ENCODE measurements at regions not wholly inside any gene's neighbourhood (a gene's known extent, or its start where the extent isn't known, plus 50 kb on each side); places are given as distances from the start of the nearest gene placed in this dataset.

DNA sequence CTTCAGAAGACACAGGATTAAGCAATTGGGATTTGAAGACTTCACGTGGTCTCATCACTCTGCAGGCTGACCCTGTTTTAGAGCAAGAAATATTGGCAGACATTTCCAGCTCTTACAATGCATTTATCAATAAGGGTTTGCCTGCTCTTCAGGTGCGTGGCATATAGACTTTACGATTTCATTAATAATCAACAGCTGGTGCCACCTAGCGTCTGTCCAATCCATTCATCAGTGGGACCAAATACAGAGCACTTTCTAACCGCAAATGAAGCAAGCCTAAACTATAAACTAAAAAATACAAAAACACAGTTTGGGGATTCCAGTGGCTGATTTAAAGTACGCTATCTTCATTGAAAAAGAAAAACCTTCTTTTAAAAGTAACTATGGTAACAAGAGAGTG lies 125.4 kb upstream of the DMD start:
- TF ChIP-seq RAD21 (conservative IDR thresholded peaks at IDR 0.05 in 1 of 2, IDR thresholded peaks at IDR 0.05 in 1 of 2), result 0 out of 5 replicates have a peak, but pooled peaks have one; percentile 15 to 20
- TF ChIP-seq ZC3H11A (IDR thresholded peaks at IDR 0.05), result no peak
- FAIRE-seq, result peak; percentile 80
- ChIA-PET POLR2A (no interaction called here), CTCF (no interaction called here)
- 3% methylated on average over 6 of the region's 6 CpGs for WGBS (ENCODE audit: missing lambda C conversion rate)
- Histone ChIP-seq H3K4me2 (no peak overlapping the region), H3K4me3 (no peak overlapping the region), H3K9me3 (no peaks in the 10 kb centered on the region), H3K4me1 (no peaks in the 10 kb centered on the region), H3K27ac (no peak overlapping the region)
- ATAC-seq, result 0 out of 6 replicates have a peak, but pooled peaks of 1 of the 2 experiments have one; percentile 43
- peak in 1 of 2 experiments; percentile 6 for DNase-seq (ENCODE audit: low read depth in 1 of 2, low spot score in 1 of 2)

DNA sequence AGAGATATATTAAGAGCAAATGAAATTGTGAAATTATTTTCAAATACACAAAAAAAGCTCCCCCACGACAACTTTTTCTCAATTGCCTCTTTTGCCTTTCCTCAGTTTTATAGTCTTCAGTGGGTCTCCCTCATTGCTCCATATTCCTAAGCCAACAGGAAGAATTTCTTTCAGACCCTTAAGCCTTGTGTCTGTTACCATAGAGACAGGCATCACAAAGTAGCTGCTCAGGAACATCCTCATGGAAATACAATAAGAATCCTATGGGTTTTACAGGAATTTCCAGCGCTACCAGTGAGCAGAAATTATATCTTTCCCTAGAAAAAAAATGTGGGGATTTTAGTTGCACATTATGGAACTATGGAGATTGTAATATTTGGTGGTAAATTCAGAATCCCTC lies 121.9 kb upstream of the DMD start:
- ChIA-PET POLR2A (no interaction called here), CTCF (no interaction called here)
- ATAC-seq (no peak), FAIRE-seq (no peak), DNase-seq (ENCODE audit: low read depth in 1 of 2, low spot score in 1 of 2) (no peak)
- Histone ChIP-seq H3K9me3 (no peaks in the 10 kb centered on the region), H3K27ac (no peak overlapping the region), H3K4me2 (no peak overlapping the region), H3K4me3 (no peak overlapping the region), H3K4me1 (no peaks in the 10 kb centered on the region)
- TF ChIP-seq EHF (CRISPR knock-in tag; IDR thresholded peaks at IDR 0.05) (no peak), HOXA7 (CRISPR knock-in tag; IDR thresholded peaks at IDR 0.05) (no peak), RARB (CRISPR knock-in tag; IDR thresholded peaks at IDR 0.05) (no peak), HMGXB4 (CRISPR knock-in tag; IDR thresholded peaks at IDR 0.05; ENCODE audit: borderline replicate concordance) (no peak), RCOR1 (IDR thresholded peaks at IDR 0.05; ENCODE audit: low read depth, low read length) (no peak), NPAS2 (CRISPR knock-in tag; IDR thresholded peaks at IDR 0.05; ENCODE audit: borderline replicate concordance) (no peak), TP53 (CRISPR knock-in tag; IDR thresholded peaks at IDR 0.05) (no peak), RNF2 (IDR thresholded peaks at IDR 0.05; ENCODE audit: borderline replicate concordance, low read depth) (no peak), JUN (IDR thresholded peaks at IDR 0.05) (no peak), KDM1A (IDR thresholded peaks at IDR 0.05; ENCODE audit: low read depth) (no peak), KDM5A (IDR thresholded peaks at IDR 0.05) (no peak), JUNB (IDR thresholded peaks at IDR 0.05) (no peak), MAX (IDR thresholded peaks at IDR 0.05) (no peak), CEBPB (IDR thresholded peaks at IDR 0.05) (no peak), EHMT2 (IDR thresholded peaks at IDR 0.05; ENCODE audit: low read depth) (no peak), RAD21 (conservative IDR thresholded peaks at IDR 0.05 in 1 of 2, IDR thresholded peaks at IDR 0.05 in 1 of 2) (no peak)
- TF ChIP-seq, protein P1, sequence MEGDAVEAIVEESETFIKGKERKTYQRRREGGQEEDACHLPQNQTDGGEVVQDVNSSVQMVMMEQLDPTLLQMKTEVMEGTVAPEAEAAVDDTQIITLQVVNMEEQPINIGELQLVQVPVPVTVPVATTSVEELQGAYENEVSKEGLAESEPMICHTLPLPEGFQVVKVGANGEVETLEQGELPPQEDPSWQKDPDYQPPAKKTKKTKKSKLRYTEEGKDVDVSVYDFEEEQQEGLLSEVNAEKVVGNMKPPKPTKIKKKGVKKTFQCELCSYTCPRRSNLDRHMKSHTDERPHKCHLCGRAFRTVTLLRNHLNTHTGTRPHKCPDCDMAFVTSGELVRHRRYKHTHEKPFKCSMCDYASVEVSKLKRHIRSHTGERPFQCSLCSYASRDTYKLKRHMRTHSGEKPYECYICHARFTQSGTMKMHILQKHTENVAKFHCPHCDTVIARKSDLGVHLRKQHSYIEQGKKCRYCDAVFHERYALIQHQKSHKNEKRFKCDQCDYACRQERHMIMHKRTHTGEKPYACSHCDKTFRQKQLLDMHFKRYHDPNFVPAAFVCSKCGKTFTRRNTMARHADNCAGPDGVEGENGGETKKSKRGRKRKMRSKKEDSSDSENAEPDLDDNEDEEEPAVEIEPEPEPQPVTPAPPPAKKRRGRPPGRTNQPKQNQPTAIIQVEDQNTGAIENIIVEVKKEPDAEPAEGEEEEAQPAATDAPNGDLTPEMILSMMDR (IDR thresholded peaks at IDR 0.05), result no peak
- WGBS (ENCODE audit: missing lambda C conversion rate), result 0% methylated on average over 2 of the region's 2 CpGs

- POLR2A ChIA-PET, result no interaction called here
- ATAC-seq, result no peak
- FAIRE-seq, result no peak
- Histone ChIP-seq H3K4me1 (no peaks in the 10 kb centered on the region), H3K4me3 (no peak overlapping the region), H3K4me2 (no peak overlapping the region), H3K9me3 (no peaks in the 10 kb centered on the region), H3K27ac (no peak overlapping the region)
- 12% methylated on average over 3 of the region's 3 CpGs for WGBS (ENCODE audit: missing lambda C conversion rate)
- no peak for DNase-seq (ENCODE audit: low read depth in 1 of 2, low spot score in 1 of 2)
- CTCF ChIA-PET, result no interaction called here
- TF ChIP-seq E2F6 (IDR thresholded peaks at IDR 0.05; ENCODE audit: borderline replicate concordance, low read depth), result no peak
- TF ChIP-seq, protein P2, sequence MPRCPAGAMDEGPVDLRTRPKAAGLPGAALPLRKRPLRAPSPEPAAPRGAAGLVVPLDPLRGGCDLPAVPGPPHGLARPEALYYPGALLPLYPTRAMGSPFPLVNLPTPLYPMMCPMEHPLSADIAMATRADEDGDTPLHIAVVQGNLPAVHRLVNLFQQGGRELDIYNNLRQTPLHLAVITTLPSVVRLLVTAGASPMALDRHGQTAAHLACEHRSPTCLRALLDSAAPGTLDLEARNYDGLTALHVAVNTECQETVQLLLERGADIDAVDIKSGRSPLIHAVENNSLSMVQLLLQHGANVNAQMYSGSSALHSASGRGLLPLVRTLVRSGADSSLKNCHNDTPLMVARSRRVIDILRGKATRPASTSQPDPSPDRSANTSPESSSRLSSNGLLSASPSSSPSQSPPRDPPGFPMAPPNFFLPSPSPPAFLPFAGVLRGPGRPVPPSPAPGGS (IDR thresholded peaks at IDR 0.05), result no peak
- no peak for TF ChIP-seq FOSL2 (IDR thresholded peaks at IDR 0.05)
- TF ChIP-seq FOSL2 (CRISPR knock-in tag; IDR thresholded peaks at IDR 0.05), result no peak
- TF ChIP-seq BHLHE40 (IDR thresholded peaks at IDR 0.05; ENCODE audit: low read depth, low read length), result no peak
- no peak for TF ChIP-seq ELK1 (IDR thresholded peaks at IDR 0.05; ENCODE audit: low read depth, low read length)
- no peak for TF ChIP-seq FOXS1 (CRISPR knock-in tag; IDR thresholded peaks at IDR 0.05)
- TF ChIP-seq SREBF2 (IDR thresholded peaks at IDR 0.05), result no peak
- no peak for TF ChIP-seq ZNF302 (CRISPR knock-in tag; IDR thresholded peaks at IDR 0.05)
- no peak for TF ChIP-seq POLR2A (IDR thresholded peaks at IDR 0.05; ENCODE audit: low read length)
- no peak for TF ChIP-seq ZSCAN20 (CRISPR knock-in tag; IDR thresholded peaks at IDR 0.05)
Observed at GRCh38 chrX:33330798-33331197, 119.4 kb upstream of the DMD start.

All from A549 (cell line).